Epithelial cell of proximal tubule (primary cell): ENCODE measurements at regions not wholly inside any gene's neighbourhood (a gene's known extent, or its start where the extent isn't known, plus 50 kb on each side); places are given as distances from the start of the nearest gene placed in this dataset.

Experiments used
- DNase-seq: peaks from one replicate; pipeline ENCODE4 v3.0.0-alpha.2; 2011; ENCODE audit warnings: low read depth
- H3K4me3 ChIP-seq: 2 replicates; pipeline ENCODE4 v1.5.1; 2011; ENCODE audit warnings: low read depth, mild to moderate bottlenecking, low read length
- TF ChIP-seq, protein P1 (sequence below): conservative IDR thresholded peaks from 2 replicates; pipeline ENCODE4 v1.5.1; 2012; ENCODE audit warnings: low read depth, mild to moderate bottlenecking, low read length

DNA sequence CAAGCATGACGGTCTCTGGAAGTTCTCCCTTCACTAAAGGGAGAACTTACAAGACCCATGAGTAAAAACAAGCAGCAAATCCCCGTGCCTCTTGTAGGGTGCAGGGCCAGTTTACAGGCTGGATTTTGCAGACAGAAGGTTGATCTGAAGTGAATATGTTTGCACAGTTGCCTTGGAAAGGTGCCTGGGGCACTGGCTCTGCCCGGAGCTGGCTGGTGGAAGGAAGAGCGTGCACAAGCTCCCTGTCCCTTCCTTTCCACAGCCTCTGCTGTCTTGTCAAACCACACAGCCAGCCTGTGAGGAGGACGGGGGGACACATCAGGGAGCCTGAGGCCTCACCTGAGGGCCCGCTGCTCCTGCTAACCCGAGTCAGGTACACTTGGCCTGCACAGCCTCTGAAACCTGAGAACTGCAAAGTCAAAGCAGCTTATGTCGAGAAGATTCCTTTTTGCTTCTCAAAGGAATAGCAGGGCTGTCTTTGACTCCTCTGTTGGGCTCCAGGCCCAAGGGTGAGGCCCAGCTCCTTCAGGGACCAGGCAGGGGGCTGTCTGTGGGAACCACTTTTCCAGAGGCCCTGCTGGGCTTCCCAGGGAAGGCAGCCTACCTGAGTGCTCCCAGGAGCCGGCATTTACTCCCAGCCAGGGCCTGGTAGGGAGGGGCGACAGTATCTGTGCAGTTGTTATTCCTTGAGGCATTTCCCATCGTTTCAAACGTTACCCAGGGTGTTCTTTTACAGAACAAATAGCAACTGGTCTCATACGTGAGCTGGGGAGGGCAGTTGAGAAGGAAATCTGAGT is 251.5 kb downstream of the SIPA1L2 start:
- no peak for DNase-seq
- TF ChIP-seq, protein P1, sequence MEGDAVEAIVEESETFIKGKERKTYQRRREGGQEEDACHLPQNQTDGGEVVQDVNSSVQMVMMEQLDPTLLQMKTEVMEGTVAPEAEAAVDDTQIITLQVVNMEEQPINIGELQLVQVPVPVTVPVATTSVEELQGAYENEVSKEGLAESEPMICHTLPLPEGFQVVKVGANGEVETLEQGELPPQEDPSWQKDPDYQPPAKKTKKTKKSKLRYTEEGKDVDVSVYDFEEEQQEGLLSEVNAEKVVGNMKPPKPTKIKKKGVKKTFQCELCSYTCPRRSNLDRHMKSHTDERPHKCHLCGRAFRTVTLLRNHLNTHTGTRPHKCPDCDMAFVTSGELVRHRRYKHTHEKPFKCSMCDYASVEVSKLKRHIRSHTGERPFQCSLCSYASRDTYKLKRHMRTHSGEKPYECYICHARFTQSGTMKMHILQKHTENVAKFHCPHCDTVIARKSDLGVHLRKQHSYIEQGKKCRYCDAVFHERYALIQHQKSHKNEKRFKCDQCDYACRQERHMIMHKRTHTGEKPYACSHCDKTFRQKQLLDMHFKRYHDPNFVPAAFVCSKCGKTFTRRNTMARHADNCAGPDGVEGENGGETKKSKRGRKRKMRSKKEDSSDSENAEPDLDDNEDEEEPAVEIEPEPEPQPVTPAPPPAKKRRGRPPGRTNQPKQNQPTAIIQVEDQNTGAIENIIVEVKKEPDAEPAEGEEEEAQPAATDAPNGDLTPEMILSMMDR = no peak
- no peak overlapping the region for H3K4me3 ChIP-seq

DNA sequence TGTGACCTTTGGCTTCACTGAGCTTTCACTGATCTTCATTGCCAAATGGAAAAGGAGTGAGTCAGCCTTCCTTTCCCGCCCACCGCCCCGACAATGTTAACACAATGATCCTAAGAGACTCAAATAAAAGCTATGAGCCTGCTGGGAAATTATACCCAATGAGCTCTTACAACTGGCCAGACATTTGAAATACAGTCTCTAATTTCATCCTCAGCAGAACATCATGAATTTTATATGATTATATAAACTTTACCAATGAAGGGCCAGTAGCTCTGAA is 252.5 kb downstream of the SIPA1L2 start:
- peak; percentile 20 for DNase-seq
- no peak overlapping the region for H3K4me3 ChIP-seq
- TF ChIP-seq, protein P1 = no peak

DNA sequence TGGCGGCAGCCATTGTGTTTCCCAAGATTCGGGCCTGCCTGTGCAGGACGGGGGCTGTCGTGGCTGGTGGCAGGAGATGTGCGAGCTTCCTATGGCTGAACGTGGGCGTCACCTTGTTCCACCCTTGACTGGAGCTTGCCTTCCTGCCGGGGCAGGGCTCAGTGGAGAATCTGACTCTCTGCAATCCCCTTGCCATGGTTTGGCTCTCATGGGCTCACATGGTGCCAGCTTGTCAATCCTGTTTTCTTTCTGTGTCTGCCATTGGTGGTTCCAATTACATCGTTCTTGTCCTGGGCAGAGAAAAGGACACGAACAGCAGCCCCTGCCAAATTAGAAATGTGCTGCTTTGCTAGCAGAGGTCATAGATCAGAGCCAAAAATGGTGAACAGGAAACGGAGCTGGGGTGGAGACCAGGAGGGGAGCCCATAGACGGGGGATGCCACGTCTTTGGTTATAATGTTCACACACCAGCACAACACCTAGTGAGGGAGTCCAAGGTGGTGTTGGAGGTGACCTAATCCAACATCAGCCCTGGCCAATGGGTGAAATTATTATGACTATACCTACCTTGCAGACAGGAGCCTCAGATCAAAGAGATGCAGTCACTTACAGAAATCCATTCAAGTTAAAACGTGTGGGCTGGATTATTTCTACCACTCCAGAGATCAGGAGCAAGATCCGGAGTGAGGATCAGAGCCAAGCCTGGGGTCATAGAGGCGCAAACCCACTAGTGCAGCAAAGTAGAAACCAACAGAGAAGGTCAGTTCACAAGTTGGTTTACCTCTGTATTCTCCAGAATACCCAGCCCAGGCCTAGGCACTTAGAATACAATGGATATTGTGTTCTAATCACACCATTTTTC is 253.1 kb downstream of the SIPA1L2 start:
- H3K4me3 ChIP-seq = no peak overlapping the region
- DNase-seq = no peak
- TF ChIP-seq, protein P1 = no peak

DNA sequence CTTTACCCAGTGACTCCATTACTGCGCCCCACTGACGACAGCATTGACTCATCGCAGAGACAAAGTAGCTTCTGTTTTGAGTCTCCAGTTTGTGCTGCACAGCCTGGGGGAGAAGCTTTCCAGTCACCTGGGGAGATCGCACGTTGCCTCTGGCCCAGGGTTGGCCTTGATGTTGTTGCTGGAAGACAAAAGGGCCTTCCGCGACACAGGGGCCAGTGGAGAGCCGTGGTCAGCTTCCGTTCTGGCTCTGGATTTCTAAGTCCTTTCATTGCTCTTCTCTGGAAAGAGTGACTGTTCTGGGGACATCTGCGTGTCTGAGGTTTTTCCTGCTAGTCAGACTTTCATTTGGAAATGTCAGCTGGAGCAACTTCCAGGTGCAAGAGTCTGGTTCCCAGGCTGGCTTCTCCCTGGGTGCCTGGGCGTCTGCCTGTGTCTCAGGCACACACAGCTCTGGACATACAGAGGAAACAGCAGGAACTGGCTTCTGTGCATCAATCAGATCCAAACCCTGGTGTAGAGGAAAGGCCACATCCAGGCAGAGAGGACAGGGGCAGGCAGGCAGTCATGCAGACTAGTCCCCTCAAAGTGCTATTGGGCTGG is 257.0 kb downstream of the SIPA1L2 start:
- H3K4me3 ChIP-seq = no peak overlapping the region
- TF ChIP-seq, protein P1 = no peak
- no peak for DNase-seq

DNA sequence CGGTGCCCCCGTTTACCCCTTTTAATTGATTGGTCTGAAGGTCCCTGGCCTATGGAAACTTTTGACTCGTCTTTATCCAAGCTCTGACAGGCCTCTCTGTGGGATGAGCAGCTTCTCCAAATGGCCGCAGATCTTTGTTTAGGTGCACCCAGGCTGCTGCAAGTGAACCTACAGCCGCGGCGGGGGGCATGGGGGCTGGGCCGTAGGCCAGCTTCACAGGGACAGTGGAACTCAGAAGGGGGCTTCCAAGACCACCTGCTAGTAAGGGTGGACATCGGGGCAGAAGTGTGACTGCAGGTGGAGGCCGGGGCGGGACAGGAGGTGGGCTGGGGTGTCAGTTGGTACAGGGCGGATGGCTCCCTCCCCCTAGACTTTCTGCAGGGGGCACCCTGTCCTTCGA is 257.5 kb downstream of the SIPA1L2 start:
- no peak for DNase-seq
- TF ChIP-seq, protein P1 = no peak
- H3K4me3 ChIP-seq = no peak overlapping the region

DNA sequence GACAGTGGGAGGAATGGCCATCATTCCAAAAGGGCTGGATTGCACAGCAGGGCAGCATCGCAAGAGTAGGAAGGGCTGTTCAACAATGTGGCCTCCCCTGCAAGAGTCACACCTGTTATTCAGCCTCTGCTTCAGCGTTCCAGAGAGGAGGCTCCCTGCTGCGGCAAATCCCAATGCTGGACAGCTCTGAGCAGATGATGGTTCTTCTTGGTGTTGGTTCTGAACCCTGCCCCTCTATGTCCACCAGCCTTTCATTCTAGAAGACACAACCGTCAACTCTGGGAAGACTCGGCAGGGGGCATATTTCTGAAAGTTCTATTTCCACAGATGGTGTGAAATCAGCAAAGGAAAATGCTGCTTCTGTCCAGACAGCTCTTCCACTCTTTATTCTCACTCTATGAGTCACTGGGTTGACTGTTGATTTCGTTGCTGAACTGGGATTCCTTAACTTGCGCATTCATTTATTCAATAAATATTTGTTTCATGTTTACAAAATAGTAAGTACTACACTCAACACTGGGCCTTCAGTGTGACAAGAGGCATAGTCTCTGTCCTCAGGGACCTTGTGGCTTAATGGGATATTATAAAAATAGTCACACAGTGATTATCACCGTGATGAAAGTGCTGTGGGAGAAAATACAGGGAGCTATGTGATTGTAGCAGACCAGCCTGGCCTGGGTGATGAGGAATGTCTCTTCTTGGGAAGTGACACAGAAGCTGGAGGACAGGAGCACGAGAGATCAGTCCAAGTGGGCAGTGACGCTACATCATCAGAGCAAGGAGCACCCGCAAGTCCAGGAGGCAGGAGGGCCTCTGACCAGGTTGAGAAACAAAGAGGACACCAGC is 260.3 kb downstream of the SIPA1L2 start:
- DNase-seq = no peak
- TF ChIP-seq, protein P1 = no peak
- H3K4me3 ChIP-seq = no peak overlapping the region
